Lung (tissue), 11 donors: ENCODE measurements at regions not wholly inside any gene's neighbourhood (a gene's known extent, or its start where the extent isn't known, plus 50 kb on each side); places are given as distances from the start of the nearest gene placed in this dataset.

Experiments used
- ATAC-seq: fragments of 200-7000 bp; cut with Tn5 transposase; one replicate; pipeline ENCODE4 v1.9.1; 2020; ENCODE audit warnings: moderate number of reproducible peaks; ENCODE audit not compliant: insufficient read depth, low FRiP score
- DNase-seq, 3 donors: peaks; one replicate each; pipeline ENCODE4 v3.0.0-alpha.2; 2013 to 2017
- H3K27ac ChIP-seq, 2 donors: one replicate each; pipeline ENCODE4 v1.5.1; 2013; ENCODE audit warnings: mild to moderate bottlenecking in 2 of 2, moderate library complexity in 2 of 2, control low read depth in 1 of 2, inconsistent platforms in 1 of 2, low read depth in 1 of 2, low read length in 1 of 2
- H3K27me3 ChIP-seq, 3 donors: one replicate each; pipeline ENCODE4 v1.5.1; 2013; ENCODE audit warnings: low read length in 2 of 3; ENCODE audit not compliant: control insufficient read depth in 3 of 3, insufficient read depth in 3 of 3
- H3K36me3 ChIP-seq, 4 donors: one replicate each; pipeline ENCODE4 v1.5.1; 2013; ENCODE audit warnings: low read length in 4 of 4, mild to moderate bottlenecking in 1 of 4, moderate library complexity in 1 of 4; ENCODE audit not compliant: control insufficient read depth in 4 of 4, insufficient read depth in 4 of 4
- H3K4me1 ChIP-seq, 5 donors: one replicate each; pipeline ENCODE4 v1.5.1; 2013; ENCODE audit warnings: low read length in 5 of 5, mild to moderate bottlenecking in 2 of 5, moderate library complexity in 1 of 5; ENCODE audit not compliant: control insufficient read depth in 5 of 5, insufficient read depth in 5 of 5
- H3K4me3 ChIP-seq: one replicate; pipeline ENCODE4 v1.5.1; 2013; ENCODE audit warnings: mild to moderate bottlenecking, control low read depth, moderate library complexity
- H3K9ac ChIP-seq, 2 donors: one replicate each; pipeline ENCODE4 v1.5.1; 2013; ENCODE audit warnings: low read length in 2 of 2, control low read depth in 1 of 2; ENCODE audit not compliant: insufficient read depth in 1 of 2
- H3K9me3 ChIP-seq, 4 donors: one replicate each; pipeline ENCODE4 v1.5.1; 2013; ENCODE audit warnings: low read length in 3 of 4, mild to moderate bottlenecking in 1 of 4, moderate library complexity in 1 of 4; ENCODE audit not compliant: control insufficient read depth in 4 of 4, insufficient read depth in 3 of 4
- WGBS, 2 donors: extraction: QIAGEN DNeasy Blood & Tissue Kit; methylation state at CpG; one replicate each; pipeline ENCODE4 v1.1.7; 2013; 5-methylcytosine and 5-hydroxymethylcytosine counted together
- TF ChIP-seq, protein P1 (sequence below): IDR thresholded peaks from 2 replicates; pipeline ENCODE4 v1.5.1; 2012; ENCODE audit warnings: mild to moderate bottlenecking; ENCODE audit errors: control extremely low read depth, extremely low read depth
- donor health status: control.
- donor health status: control.
- donor health status: Bipolar disorder and iron deficiency.
- donor health status: healthy.
- donor health status: DM: yes; HTN: yes; CAD: no.

GRCh38 chr12:23230899-23231298 lies 605.9 kb downstream of the ETNK1 start:
- TF ChIP-seq, protein P1, sequence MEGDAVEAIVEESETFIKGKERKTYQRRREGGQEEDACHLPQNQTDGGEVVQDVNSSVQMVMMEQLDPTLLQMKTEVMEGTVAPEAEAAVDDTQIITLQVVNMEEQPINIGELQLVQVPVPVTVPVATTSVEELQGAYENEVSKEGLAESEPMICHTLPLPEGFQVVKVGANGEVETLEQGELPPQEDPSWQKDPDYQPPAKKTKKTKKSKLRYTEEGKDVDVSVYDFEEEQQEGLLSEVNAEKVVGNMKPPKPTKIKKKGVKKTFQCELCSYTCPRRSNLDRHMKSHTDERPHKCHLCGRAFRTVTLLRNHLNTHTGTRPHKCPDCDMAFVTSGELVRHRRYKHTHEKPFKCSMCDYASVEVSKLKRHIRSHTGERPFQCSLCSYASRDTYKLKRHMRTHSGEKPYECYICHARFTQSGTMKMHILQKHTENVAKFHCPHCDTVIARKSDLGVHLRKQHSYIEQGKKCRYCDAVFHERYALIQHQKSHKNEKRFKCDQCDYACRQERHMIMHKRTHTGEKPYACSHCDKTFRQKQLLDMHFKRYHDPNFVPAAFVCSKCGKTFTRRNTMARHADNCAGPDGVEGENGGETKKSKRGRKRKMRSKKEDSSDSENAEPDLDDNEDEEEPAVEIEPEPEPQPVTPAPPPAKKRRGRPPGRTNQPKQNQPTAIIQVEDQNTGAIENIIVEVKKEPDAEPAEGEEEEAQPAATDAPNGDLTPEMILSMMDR = no peak
- no peaks in the 10 kb centered on the region for H3K27me3 ChIP-seq
- H3K9ac ChIP-seq = no peak overlapping the region
- H3K4me1 ChIP-seq = peaks cover 0 to 2% (median 0%) of the 10 kb centered on the region in 5 donors
- no peak for ATAC-seq
- no peaks in the 10 kb centered on the region for H3K9me3 ChIP-seq
- H3K27ac ChIP-seq = no peak overlapping the region
- WGBS, 2 donors = 71 to 90% methylated on average over 2 of the region's 2 CpGs
- H3K4me3 ChIP-seq = no peak overlapping the region
- H3K36me3 ChIP-seq = no peaks in the 10 kb centered on the region
- DNase-seq = no peak

DNA sequence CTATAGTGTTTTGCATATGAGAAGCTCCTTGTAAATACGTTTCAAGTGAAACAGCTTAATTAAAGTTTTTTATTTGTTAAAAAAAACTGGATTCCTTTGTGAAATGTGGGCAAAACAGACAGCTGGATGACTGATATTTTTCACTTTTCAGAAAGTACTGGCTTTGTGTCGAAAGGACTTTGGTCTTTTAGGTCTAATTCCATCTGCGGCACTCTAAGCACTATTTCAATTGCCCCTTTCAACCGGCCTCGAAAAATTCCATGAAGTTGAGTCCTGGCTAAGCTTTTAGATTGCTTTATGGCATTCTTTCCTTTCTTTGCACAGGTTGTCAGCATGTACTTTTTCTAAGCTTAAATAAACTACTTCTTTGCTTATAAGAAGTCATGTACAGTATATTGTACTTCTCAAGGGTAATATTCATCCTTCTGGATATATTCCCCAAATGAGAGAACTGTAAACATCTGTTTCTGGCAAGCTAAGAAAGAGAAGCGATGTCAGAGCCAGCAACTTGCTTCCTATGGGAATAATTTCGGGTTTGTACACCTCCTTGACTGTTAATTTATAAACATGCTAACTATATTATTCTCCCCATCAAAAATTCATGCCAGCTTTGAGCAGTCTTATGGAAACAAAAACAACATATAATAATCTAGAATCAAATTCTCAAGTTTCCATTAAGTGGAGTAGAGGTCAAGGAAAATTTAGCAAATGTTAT lies 611.3 kb downstream of the ETNK1 start:
- no peak overlapping the region for H3K9ac ChIP-seq
- 68 to 76% methylated on average over 7 of the region's 7 CpGs for whole genome bisulfite sequencing, 2 donors
- H3K4me3 ChIP-seq = no peak overlapping the region
- no peaks in the 10 kb centered on the region for H3K36me3 ChIP-seq
- peak in 2 of 3 donors; percentile 17 to 37 for DNase-seq
- H3K4me1 ChIP-seq = peaks cover 0 to 5% (median 0%) of the 10 kb centered on the region in 5 donors
- H3K27ac ChIP-seq = no peak overlapping the region
- TF ChIP-seq, protein P1 = no peak
- ATAC-seq = no peak
- H3K9me3 ChIP-seq = no peaks in the 10 kb centered on the region
- H3K27me3 ChIP-seq = no peaks in the 10 kb centered on the region

DNA sequence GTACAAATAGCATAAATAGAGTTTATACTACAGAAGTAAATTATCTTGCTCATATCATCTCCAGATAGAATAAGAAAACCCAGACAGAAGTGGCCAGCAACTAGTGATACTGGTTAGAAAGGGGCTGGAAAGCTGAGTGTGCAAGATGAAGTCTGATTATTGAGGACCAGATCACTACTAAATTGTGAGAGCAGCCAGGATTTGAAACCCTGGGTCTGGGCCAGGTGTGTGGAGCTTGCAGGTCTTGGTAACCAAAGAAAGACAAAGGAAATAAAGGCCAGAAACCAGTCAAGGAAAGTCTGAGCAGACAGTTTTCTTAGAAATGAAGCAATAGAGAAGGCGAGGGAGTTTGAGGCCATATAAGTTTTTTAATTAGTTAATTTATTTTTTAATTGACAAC lies 611.8 kb downstream of the ETNK1 start:
- no peak overlapping the region for H3K4me3 ChIP-seq
- ATAC-seq = no peak
- TF ChIP-seq, protein P1 = no peak
- peaks cover 0 to 5% (median 0%) of the 10 kb centered on the region in 5 donors for H3K4me1 ChIP-seq
- DNase-seq = no peak
- H3K27me3 ChIP-seq = no peaks in the 10 kb centered on the region
- no peak overlapping the region for H3K27ac ChIP-seq
- 86 to 91% methylated on average over 1 of the region's 1 CpG for WGBS, 2 donors
- no peaks in the 10 kb centered on the region for H3K36me3 ChIP-seq
- no peaks in the 10 kb centered on the region for H3K9me3 ChIP-seq
- no peak overlapping the region for H3K9ac ChIP-seq

GRCh38 chr12:23238190-23238589 lies 613.2 kb downstream of the ETNK1 start:
- WGBS, 2 donors = 63 to 74% methylated on average over 3 of the region's 3 CpGs
- peaks cover 0 to 5% (median 0%) of the 10 kb centered on the region in 5 donors for H3K4me1 ChIP-seq
- peak in 1 of 3 donors; percentile 31 for DNase-seq
- H3K27ac ChIP-seq = no peak overlapping the region
- no peak for ATAC-seq
- no peaks in the 10 kb centered on the region for H3K36me3 ChIP-seq
- no peaks in the 10 kb centered on the region for H3K27me3 ChIP-seq
- no peak overlapping the region for H3K4me3 ChIP-seq
- TF ChIP-seq, protein P1 = no peak
- no peaks in the 10 kb centered on the region for H3K9me3 ChIP-seq
- H3K9ac ChIP-seq = no peak overlapping the region
